ENCODE measurements at regions not wholly inside any gene's neighbourhood (a gene's known extent, or its start where the extent isn't known, plus 50 kb on each side); places are given as distances from the start of the nearest gene placed in this dataset.

DNA sequence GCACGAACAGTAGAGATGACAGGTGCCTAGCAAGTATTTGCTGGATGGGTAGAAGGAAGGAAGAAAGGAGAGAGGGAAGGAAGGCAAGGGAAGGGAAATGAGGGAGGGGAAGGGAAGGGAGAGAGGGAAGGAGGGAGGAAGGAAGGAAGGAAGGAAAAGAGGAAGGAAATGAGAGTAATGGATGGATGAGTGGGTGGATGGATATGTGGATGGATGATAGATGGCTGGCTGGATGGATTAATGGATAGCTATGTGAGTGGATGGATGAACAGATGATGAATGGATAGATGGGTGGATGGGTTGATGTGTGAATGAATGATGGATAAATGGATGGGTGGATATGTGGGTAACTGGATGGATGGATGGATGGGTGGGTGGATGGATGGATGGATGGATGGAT lies 125.9 kb upstream of the FGF3 start:
- H3K4me3 ChIP-seq (ENCODE audit: low read depth, low read length) = no peak overlapping the region
- DNase-seq (ENCODE audit: low read depth) = no peak
- TF ChIP-seq, protein P1, sequence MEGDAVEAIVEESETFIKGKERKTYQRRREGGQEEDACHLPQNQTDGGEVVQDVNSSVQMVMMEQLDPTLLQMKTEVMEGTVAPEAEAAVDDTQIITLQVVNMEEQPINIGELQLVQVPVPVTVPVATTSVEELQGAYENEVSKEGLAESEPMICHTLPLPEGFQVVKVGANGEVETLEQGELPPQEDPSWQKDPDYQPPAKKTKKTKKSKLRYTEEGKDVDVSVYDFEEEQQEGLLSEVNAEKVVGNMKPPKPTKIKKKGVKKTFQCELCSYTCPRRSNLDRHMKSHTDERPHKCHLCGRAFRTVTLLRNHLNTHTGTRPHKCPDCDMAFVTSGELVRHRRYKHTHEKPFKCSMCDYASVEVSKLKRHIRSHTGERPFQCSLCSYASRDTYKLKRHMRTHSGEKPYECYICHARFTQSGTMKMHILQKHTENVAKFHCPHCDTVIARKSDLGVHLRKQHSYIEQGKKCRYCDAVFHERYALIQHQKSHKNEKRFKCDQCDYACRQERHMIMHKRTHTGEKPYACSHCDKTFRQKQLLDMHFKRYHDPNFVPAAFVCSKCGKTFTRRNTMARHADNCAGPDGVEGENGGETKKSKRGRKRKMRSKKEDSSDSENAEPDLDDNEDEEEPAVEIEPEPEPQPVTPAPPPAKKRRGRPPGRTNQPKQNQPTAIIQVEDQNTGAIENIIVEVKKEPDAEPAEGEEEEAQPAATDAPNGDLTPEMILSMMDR (IDR thresholded peaks at IDR 0.05; ENCODE audit: insufficient read depth, low read depth, low read length) = no peak

DNA sequence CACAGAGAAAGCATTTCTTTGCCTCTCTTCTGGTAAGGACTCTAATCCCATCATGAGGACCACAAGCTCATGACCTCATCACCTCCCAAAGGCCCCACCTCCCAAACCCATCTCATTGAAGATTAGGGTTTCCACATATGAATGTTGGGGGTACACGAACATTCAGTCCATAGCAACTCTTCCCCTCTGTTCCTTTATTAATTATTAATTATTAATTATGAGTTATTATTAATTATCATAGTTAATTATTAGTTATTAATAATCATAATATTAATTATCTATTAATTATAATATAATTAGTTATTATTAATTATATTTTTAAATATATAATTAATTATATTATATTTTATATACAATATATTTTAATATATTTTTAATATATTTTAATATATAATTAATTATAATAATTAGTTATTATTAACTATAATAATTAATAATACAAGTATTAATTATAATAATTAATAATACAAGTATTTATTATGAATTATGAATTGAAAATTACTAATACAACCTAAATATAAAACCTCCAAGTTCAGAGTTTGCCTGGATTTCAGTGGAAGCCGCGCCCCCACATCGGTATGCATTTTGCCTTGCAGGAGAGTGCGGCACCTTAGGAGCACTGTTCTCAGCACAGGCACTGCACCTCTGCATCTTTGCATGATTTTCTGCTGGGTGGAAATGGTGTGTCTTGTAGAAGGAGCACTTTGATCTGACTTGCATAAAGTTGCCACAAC lies 128.0 kb upstream of the FGF3 start:
- no peak overlapping the region for H3K4me3 ChIP-seq (ENCODE audit: low read depth, low read length)
- no peak for DNase-seq (ENCODE audit: low read depth)
- TF ChIP-seq, protein P1 (IDR thresholded peaks at IDR 0.05; ENCODE audit: insufficient read depth, low read depth, low read length) = no peak

DNA sequence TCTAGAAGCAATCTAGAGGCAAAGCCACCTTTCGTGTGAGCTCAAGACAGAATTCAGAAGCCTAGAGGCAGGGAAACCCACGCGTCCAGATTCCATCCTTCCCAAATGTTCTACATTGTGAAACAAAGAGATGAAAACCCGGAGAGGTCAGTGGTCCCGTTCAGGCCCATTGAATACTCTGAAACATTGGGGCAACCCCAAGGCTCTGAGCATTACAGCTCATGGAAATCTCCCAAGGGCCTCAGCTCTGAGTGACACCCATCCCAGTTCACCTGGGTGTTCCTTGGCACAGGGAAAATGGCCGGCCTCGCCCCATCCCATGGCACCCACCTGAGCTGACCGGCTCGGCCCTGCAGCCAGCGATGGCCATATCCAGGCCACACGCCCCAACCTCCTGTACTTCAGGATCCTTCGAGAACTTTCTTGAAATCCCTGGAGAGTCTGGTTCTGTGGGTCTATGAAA lies 128.6 kb upstream of the FGF3 start:
- TF ChIP-seq, protein P1 (IDR thresholded peaks at IDR 0.05; ENCODE audit: insufficient read depth, low read depth, low read length) = no peak
- DNase-seq (ENCODE audit: low read depth) = no peak
- no peak overlapping the region for H3K4me3 ChIP-seq (ENCODE audit: low read depth, low read length)

DNA sequence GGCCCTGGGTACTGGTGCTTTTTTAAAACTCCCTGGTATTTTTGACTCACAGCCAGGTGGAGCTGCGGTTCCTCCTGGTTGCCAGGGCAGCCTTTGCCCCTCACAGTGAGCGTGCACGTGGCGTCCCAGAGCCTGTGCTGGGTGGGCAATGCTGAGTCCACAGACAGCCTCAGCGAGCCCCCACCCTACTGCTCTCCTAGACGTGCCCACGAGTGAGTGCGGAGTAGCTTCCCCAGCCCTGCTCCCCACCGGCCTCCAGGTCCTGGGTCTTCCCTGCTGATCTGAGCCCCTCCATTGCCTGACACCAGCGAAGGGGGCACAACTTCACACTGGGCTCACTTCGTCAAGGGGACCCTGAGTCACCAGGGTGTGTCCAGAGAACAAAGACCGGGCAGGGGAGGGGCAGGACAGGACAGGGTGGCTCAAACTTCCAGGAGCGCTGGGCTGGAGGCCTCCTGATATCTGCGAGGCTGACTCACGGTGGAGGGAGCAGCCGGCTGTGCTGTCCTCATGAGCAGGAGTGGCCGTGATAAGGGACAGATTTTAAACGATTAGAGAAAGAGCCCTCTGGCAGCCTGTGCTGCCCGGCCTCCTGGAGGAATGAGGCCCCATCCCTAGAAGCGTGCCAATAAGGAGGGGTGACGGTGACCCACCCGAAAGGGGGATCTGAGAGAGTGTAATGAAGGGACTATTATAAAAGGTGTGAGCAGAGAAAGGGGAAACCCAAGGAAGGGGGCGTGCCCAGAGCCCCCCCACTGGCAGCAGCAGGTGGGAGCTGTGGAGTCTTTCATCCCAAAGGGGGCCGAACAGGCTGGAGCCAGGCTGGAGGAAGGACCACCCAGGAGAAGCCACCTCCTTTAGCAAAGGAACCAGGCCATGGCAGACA lies 129.3 kb upstream of the FGF3 start:
- no peak for DNase-seq (ENCODE audit: low read depth)
- TF ChIP-seq, protein P1 (IDR thresholded peaks at IDR 0.05; ENCODE audit: insufficient read depth, low read depth, low read length) = no peak
- no peak overlapping the region for H3K4me3 ChIP-seq (ENCODE audit: low read depth, low read length)

DNA sequence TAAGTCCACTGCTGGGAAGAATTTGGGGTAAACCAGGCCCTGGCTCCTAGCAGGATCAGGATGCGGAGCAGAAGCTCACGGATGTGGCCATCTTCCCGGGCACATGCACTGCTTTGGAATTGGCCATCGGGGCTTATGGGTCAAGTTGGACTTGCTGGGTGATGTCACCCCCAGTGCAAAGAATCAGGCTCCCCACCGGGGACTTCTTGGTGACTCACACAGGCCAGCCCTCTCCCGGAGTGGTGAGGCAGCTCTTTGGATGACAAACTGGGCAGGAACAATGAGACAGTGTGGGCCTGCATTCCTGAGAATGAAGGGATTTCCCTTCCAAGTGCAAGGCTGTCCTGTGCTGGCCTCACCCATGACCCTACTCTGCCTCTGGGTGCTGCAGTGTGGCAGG lies 128.8 kb upstream of the ANO1 start:
- DNase-seq (ENCODE audit: low read depth) = peak; percentile 11
- no peak overlapping the region for H3K4me3 ChIP-seq (ENCODE audit: low read depth, low read length)
- TF ChIP-seq, protein P1 (IDR thresholded peaks at IDR 0.05; ENCODE audit: insufficient read depth, low read depth, low read length) = no peak

DNA sequence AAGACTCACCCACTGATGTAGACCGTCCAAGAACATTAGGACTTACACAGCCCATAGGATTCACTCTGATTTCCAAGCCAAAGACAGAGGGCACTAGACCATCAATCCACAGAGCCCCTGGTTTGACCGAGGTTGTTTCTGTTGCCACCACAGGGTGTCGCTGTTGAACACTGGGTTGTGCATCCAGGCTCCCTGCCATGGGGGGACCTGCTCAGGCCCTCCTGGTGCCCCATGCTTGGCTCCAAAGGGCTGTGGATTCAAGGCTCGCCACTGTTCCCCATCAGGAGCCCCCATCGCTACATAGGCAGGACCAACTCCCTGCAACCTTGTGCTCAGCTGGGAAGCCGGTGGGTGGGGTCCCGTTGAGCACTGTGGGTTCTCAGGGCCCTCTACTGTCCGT lies 128.0 kb upstream of the ANO1 start:
- TF ChIP-seq, protein P1 (IDR thresholded peaks at IDR 0.05; ENCODE audit: insufficient read depth, low read depth, low read length) = peak; percentile 26
- H3K4me3 ChIP-seq (ENCODE audit: low read depth, low read length) = no peak overlapping the region
- no peak for DNase-seq (ENCODE audit: low read depth)
